OCI-LY7 (cell line): ENCODE measurements at regions not wholly inside any gene's neighbourhood (a gene's known extent, or its start where the extent isn't known, plus 50 kb on each side); places are given as distances from the start of the nearest gene placed in this dataset.

Experiments
- EZH2phosphoT487 ChIP-seq: fragments of 200-600 bp; sonication (generic); IDR thresholded peaks from 2 replicates; pipeline ENCODE4 v1.6.1; 2018; ENCODE audit warnings: low read depth, borderline replicate concordance, mild to moderate bottlenecking, mixed run types, antibody characterized with exemption, low read length, moderate library complexity, mixed read lengths
- TF ChIP-seq, protein P1 (sequence below): fragments of 200-600 bp; sonication (generic); conservative IDR thresholded peaks from 2 replicates; pipeline ENCODE4 v1.5.1; 2014; ENCODE audit warnings: mild to moderate bottlenecking, antibody characterized with exemption, low read length, moderate library complexity, mixed read lengths

GRCh38 chr6:114581293-114581692 lies 238.5 kb upstream of the HS3ST5 start:
- TF ChIP-seq, protein P1, sequence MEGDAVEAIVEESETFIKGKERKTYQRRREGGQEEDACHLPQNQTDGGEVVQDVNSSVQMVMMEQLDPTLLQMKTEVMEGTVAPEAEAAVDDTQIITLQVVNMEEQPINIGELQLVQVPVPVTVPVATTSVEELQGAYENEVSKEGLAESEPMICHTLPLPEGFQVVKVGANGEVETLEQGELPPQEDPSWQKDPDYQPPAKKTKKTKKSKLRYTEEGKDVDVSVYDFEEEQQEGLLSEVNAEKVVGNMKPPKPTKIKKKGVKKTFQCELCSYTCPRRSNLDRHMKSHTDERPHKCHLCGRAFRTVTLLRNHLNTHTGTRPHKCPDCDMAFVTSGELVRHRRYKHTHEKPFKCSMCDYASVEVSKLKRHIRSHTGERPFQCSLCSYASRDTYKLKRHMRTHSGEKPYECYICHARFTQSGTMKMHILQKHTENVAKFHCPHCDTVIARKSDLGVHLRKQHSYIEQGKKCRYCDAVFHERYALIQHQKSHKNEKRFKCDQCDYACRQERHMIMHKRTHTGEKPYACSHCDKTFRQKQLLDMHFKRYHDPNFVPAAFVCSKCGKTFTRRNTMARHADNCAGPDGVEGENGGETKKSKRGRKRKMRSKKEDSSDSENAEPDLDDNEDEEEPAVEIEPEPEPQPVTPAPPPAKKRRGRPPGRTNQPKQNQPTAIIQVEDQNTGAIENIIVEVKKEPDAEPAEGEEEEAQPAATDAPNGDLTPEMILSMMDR: no peak
- no peak for TF ChIP-seq EZH2phosphoT487
